GM19395 (cell line): ENCODE measurements at regions not wholly inside any gene's neighbourhood (a gene's known extent, or its start where the extent isn't known, plus 50 kb on each side); places are given as distances from the start of the nearest gene placed in this dataset.
A peak's percentile ranks its signal among the peaks of the same experiment; 100 is the strongest.

Source experiments
- ATAC-seq: cut with Tn5 transposase; IDR thresholded peaks from one replicate; pipeline ENCODE4 v1.9.1; 2021; ENCODE audit warnings: mild to moderate bottlenecking, moderate library complexity; ENCODE audit not compliant: unreplicated experiment

GRCh38 chr3:144129536-144130214, 158.1 kb downstream of the DIPK2A start:
- ATAC-seq = no peak

GRCh38 chr3:144141074-144141473, 169.5 kb downstream of the DIPK2A start:
- no peak for ATAC-seq

GRCh38 chr3:144141496-144141895, 169.9 kb downstream of the DIPK2A start:
- no peak for ATAC-seq

GRCh38 chr3:144142151-144142840, 170.7 kb downstream of the DIPK2A start:
- ATAC-seq = no peak

- ATAC-seq = no peak
These were observed 176.7 kb downstream of the DIPK2A start for GRCh38 chr3:144148356-144148755.

- no peak for ATAC-seq
These were observed 180.4 kb downstream of the DIPK2A start for GRCh38 chr3:144151983-144152382.

GRCh38 chr3:144160627-144161026, 189.0 kb downstream of the DIPK2A start:
- no peak for ATAC-seq

GRCh38 chr3:144162042-144162441, 190.4 kb downstream of the DIPK2A start:
- ATAC-seq = no peak

GRCh38 chr3:144164352-144164751, 192.7 kb downstream of the DIPK2A start:
- no peak for ATAC-seq

GRCh38 chr3:144165482-144165881, 193.9 kb downstream of the DIPK2A start:
- ATAC-seq = no peak

- peak; percentile 55 for ATAC-seq
These were observed 196.0 kb downstream of the DIPK2A start for GRCh38 chr3:144167634-144168033.

- ATAC-seq = no peak
These were observed 201.9 kb downstream of the DIPK2A start for GRCh38 chr3:144173491-144173890.

GRCh38 chr3:144175644-144176425, 204.2 kb downstream of the DIPK2A start:
- ATAC-seq = no peak

- ATAC-seq = no peak
These were observed 206.0 kb downstream of the DIPK2A start for GRCh38 chr3:144177649-144178048.

- no peak for ATAC-seq
These were observed 207.0 kb downstream of the DIPK2A start for GRCh38 chr3:144178607-144179006.

GRCh38 chr3:144181062-144181461, 209.4 kb downstream of the DIPK2A start:
- no peak for ATAC-seq

- ATAC-seq = no peak
These were observed 210.9 kb downstream of the DIPK2A start for GRCh38 chr3:144182501-144182900.

GRCh38 chr3:144185276-144185675, 213.7 kb downstream of the DIPK2A start:
- ATAC-seq = no peak

- ATAC-seq = no peak
These were observed 216.0 kb downstream of the DIPK2A start for GRCh38 chr3:144187531-144188210.

- no peak for ATAC-seq
These were observed 217.4 kb downstream of the DIPK2A start for GRCh38 chr3:144189044-144189443.

- ATAC-seq = no peak
These were observed 225.5 kb downstream of the DIPK2A start for GRCh38 chr3:144197116-144197515.
